ENCODE measurements at regions not wholly inside any gene's neighbourhood (a gene's known extent, or its start where the extent isn't known, plus 50 kb on each side); places are given as distances from the start of the nearest gene placed in this dataset.

DNA sequence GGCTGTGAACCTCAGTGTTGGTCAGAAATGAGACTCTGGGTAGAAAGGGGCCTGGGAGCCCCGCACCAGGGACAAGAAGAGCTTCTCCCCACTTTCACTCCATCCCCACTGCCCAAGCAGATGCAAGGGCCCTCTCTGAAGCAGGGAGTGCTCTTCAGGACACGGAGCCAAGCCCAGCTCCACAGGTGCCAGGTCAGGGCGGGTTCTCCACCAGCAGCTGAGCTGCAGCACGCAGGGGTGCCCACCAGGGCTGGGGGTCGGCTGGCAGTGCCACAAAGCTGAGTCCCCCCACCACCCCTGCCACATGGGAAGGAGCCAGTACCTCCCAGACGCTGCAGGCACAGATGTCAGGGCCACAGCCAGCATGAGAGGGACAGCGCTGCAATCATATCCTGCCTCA, 106.2 kb downstream of the INHBB start:
- TF ChIP-seq, protein P1, sequence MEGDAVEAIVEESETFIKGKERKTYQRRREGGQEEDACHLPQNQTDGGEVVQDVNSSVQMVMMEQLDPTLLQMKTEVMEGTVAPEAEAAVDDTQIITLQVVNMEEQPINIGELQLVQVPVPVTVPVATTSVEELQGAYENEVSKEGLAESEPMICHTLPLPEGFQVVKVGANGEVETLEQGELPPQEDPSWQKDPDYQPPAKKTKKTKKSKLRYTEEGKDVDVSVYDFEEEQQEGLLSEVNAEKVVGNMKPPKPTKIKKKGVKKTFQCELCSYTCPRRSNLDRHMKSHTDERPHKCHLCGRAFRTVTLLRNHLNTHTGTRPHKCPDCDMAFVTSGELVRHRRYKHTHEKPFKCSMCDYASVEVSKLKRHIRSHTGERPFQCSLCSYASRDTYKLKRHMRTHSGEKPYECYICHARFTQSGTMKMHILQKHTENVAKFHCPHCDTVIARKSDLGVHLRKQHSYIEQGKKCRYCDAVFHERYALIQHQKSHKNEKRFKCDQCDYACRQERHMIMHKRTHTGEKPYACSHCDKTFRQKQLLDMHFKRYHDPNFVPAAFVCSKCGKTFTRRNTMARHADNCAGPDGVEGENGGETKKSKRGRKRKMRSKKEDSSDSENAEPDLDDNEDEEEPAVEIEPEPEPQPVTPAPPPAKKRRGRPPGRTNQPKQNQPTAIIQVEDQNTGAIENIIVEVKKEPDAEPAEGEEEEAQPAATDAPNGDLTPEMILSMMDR (IDR thresholded peaks at IDR 0.05): no peak
- no peak for TF ChIP-seq POLR2A (IDR thresholded peaks at IDR 0.05)

All from vagina (tissue), 2 donors.